HepG2 (cell line): ENCODE measurements at regions not wholly inside any gene's neighbourhood (a gene's known extent, or its start where the extent isn't known, plus 50 kb on each side); places are given as distances from the start of the nearest gene placed in this dataset.

ENCODE experiments used
- BCL3 ChIP-seq: sonication (generic); formaldehyde crosslinking; IDR thresholded peaks from 2 replicates; pipeline ENCODE4 v1.5.1; 2020; ENCODE audit warnings: mild to moderate bottlenecking, missing genetic modification reagents, moderate library complexity
- CEBPG ChIP-seq: IDR thresholded peaks from 2 replicates; pipeline ENCODE4 v1.6.1; 2016
- CHCHD3 ChIP-seq: sonication (generic); formaldehyde crosslinking; IDR thresholded peaks from 2 replicates; pipeline ENCODE4 v1.8.0; 2022; ENCODE audit warnings: mild to moderate bottlenecking, missing genetic modification reagents, moderate library complexity
- CTCF ChIP-seq: sonication (generic); formaldehyde crosslinking; IDR thresholded peaks from 2 replicates; pipeline ENCODE4 v1.5.0; 2020; ENCODE audit warnings: mild to moderate bottlenecking, missing genetic modification reagents, moderate library complexity
- EZH2 ChIP-seq: conservative IDR thresholded peaks from 2 replicates; pipeline ENCODE4 v1.6.1; 2012; ENCODE audit warnings: mild to moderate bottlenecking, low read depth, low read length, moderate library complexity
- GABPA ChIP-seq, 2 experiments: IDR thresholded peaks; 2 replicates each; pipeline ENCODE4 v1.6.1; 2011 to 2016; ENCODE audit warnings: low read depth in 2 of 2, low read length in 1 of 2, missing biosample characterization in 1 of 2, missing genetic modification characterization in 1 of 2
- HDAC6 ChIP-seq: fragments of 200-600 bp; sonication (generic); IDR thresholded peaks from 2 replicates; pipeline ENCODE4 v1.7.0; 2017; ENCODE audit warnings: mild to moderate bottlenecking, antibody characterized with exemption, low read length, low read depth
- NFYB ChIP-seq: sonication (generic); formaldehyde crosslinking; IDR thresholded peaks from 2 replicates; pipeline ENCODE4 v1.4.0; 2020; ENCODE audit warnings: missing genetic modification reagents
- NR2C2 ChIP-seq: sonication (generic); formaldehyde crosslinking; IDR thresholded peaks from 2 replicates; pipeline ENCODE4 v1.4.0; 2020; ENCODE audit warnings: missing genetic modification reagents, mild to moderate bottlenecking, moderate library complexity, borderline replicate concordance
- REST ChIP-seq, 2 experiments: IDR thresholded peaks; 2 replicates each; pipeline ENCODE4 v1.6.1; 2011 to 2012; ENCODE audit warnings: low read length in 2 of 2, borderline replicate concordance in 1 of 2, low read depth in 1 of 2, mild to moderate bottlenecking in 1 of 2, moderate library complexity in 1 of 2
- TAF1 ChIP-seq: sonication (generic); formaldehyde crosslinking; IDR thresholded peaks from 2 replicates; pipeline ENCODE4 v1.4.0; 2020; ENCODE audit warnings: missing genetic modification reagents
- ZFX ChIP-seq: sonication (generic); formaldehyde crosslinking; IDR thresholded peaks from 2 replicates; pipeline ENCODE4 v1.4.0; 2020; ENCODE audit warnings: mild to moderate bottlenecking, low read depth, missing genetic modification reagents, moderate library complexity
- ZNF253 ChIP-seq: sonication (generic); formaldehyde crosslinking; IDR thresholded peaks from 2 replicates; pipeline ENCODE4 v1.8.0; 2022; ENCODE audit warnings: mild to moderate bottlenecking, missing genetic modification reagents, borderline replicate concordance
- ZNF530 ChIP-seq: sonication (generic); formaldehyde crosslinking; IDR thresholded peaks from 2 replicates; pipeline ENCODE4 v1.5.0; 2020; ENCODE audit warnings: low read depth, mild to moderate bottlenecking, missing genetic modification reagents

- TF ChIP-seq GABPA (IDR thresholded peaks at IDR 0.05; ENCODE audit: low read depth, low read length) (no peak), GABPA (CRISPR knock-in tag; IDR thresholded peaks at IDR 0.05; ENCODE audit: low read depth) (no peak), CTCF (no peak), EZH2 (no peak), ZFX (CRISPR knock-in tag) (no peak), NFYB (CRISPR knock-in tag) (no peak), CHCHD3 (CRISPR knock-in tag) (no peak), ZNF530 (no peak), NR2C2 (CRISPR knock-in tag) (no peak), REST (IDR thresholded peaks at IDR 0.05; ENCODE audit: borderline replicate concordance in 1 of 2, low read depth in 1 of 2, low read length in 2 of 2) (no peak), TAF1 (no peak), BCL3 (CRISPR knock-in tag) (no peak), HDAC6 (no peak), CEBPG (CRISPR knock-in tag) (no peak), ZNF253 (CRISPR knock-in tag) (no peak)
Observed at GRCh38 chr11:19525714-19526113, 186.9 kb upstream of the NAV2 start.
